OCI-LY3 (cell line): ENCODE measurements at regions not wholly inside any gene's neighbourhood (a gene's known extent, or its start where the extent isn't known, plus 50 kb on each side); places are given as distances from the start of the nearest gene placed in this dataset.
"Not testable (repeated sequence)": the region's sequence is repeated elsewhere in the genome, so short reads cannot be mapped to it uniquely, and the experiment has no call there.

Experiments
- EZH2phosphoT487 ChIP-seq: fragments of 200-600 bp; shearing (Covaris generic); IDR thresholded peaks from 2 replicates; pipeline ENCODE4 v1.6.1; 2018; ENCODE audit warnings: antibody characterized with exemption, mixed run types, low read depth
- TF ChIP-seq, protein P1 (sequence below): fragments of 200-600, 300-600 bp; sonication (generic); IDR thresholded peaks from 2 replicates; pipeline ENCODE4 v1.5.1; 2014; ENCODE audit warnings: antibody characterized with exemption, low read length, low read depth

DNA sequence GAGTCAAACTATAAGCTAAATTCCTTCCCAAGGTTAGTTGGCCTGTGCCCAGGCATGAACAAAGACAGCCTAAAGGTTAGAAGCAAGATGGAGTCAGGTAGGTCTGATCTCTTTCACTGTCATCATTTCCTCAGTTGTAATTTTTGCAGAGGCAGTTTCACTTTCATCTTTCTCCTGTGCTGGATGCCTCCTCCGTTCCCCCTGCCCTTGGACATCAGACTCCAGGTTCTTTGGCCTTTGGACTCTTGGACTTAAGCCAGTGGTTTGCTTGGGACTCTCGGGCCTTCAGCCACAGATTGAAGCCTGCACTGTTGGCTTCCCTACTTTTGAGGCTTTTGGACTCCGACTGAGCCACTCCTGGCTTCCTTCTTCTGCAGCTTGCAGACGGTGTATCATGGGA lies 4013.8 kb upstream of the TPTE start:
- TF ChIP-seq, protein P1, sequence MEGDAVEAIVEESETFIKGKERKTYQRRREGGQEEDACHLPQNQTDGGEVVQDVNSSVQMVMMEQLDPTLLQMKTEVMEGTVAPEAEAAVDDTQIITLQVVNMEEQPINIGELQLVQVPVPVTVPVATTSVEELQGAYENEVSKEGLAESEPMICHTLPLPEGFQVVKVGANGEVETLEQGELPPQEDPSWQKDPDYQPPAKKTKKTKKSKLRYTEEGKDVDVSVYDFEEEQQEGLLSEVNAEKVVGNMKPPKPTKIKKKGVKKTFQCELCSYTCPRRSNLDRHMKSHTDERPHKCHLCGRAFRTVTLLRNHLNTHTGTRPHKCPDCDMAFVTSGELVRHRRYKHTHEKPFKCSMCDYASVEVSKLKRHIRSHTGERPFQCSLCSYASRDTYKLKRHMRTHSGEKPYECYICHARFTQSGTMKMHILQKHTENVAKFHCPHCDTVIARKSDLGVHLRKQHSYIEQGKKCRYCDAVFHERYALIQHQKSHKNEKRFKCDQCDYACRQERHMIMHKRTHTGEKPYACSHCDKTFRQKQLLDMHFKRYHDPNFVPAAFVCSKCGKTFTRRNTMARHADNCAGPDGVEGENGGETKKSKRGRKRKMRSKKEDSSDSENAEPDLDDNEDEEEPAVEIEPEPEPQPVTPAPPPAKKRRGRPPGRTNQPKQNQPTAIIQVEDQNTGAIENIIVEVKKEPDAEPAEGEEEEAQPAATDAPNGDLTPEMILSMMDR = not testable (repeated sequence)
- TF ChIP-seq EZH2phosphoT487 = not testable (repeated sequence)
